ENCODE measurements at regions not wholly inside any gene's neighbourhood (a gene's known extent, or its start where the extent isn't known, plus 50 kb on each side); places are given as distances from the start of the nearest gene placed in this dataset.
"Not testable (repeated sequence)": the region's sequence is repeated elsewhere in the genome, so short reads cannot be mapped to it uniquely, and the experiment has no call there.

GRCh38 chr18:11372163-11372562, 222.8 kb upstream of the PIEZO2 start:
- DNase-seq: no peak

- DNase-seq: no peak
Measured at GRCh38 chr18:11369556-11369955, 220.2 kb upstream of the PIEZO2 start.

- DNase-seq: no peak
Measured at GRCh38 chr18:11368020-11368419, 218.7 kb upstream of the PIEZO2 start.

- DNase-seq: no peak
Measured at GRCh38 chr18:11367351-11367750, 218.0 kb upstream of the PIEZO2 start.

- peak; percentile 88 for DNase-seq
Measured at GRCh38 chr18:11366410-11366809, 217.0 kb upstream of the PIEZO2 start.

GRCh38 chr18:11362856-11363255, 213.5 kb upstream of the PIEZO2 start:
- no peak for DNase-seq

GRCh38 chr18:11361862-11362261, 212.5 kb upstream of the PIEZO2 start:
- DNase-seq: not testable (repeated sequence)

GRCh38 chr18:11357678-11358077, 208.3 kb upstream of the PIEZO2 start:
- no peak for DNase-seq

- not testable (repeated sequence) for DNase-seq
Measured at GRCh38 chr18:11344576-11344975, 195.2 kb upstream of the PIEZO2 start.

GRCh38 chr18:11343096-11343495, 193.7 kb upstream of the PIEZO2 start:
- no peak for DNase-seq

GRCh38 chr18:11342115-11342514, 192.7 kb upstream of the PIEZO2 start:
- DNase-seq: not testable (repeated sequence)

GRCh38 chr18:11339188-11339775, 189.9 kb upstream of the PIEZO2 start:
- DNase-seq: no peak

GRCh38 chr18:11336241-11336640, 186.9 kb upstream of the PIEZO2 start:
- DNase-seq: no peak

- DNase-seq: no peak
Measured at GRCh38 chr18:11327391-11328009, 178.1 kb upstream of the PIEZO2 start.

- DNase-seq: no peak
Measured at GRCh38 chr18:11324956-11325882, 175.8 kb upstream of the PIEZO2 start.

GRCh38 chr18:11324510-11324909, 175.1 kb upstream of the PIEZO2 start:
- no peak for DNase-seq

- no peak for DNase-seq
Measured at GRCh38 chr18:11323359-11323819, 174.0 kb upstream of the PIEZO2 start.

- DNase-seq: no peak
Measured at GRCh38 chr18:11322716-11323115, 173.3 kb upstream of the PIEZO2 start.

- no peak for DNase-seq
Measured at GRCh38 chr18:11322006-11322405, 172.6 kb upstream of the PIEZO2 start.

GRCh38 chr18:11320986-11321385, 171.6 kb upstream of the PIEZO2 start:
- DNase-seq: no peak

GRCh38 chr18:11316546-11316945, 167.2 kb upstream of the PIEZO2 start:
- no peak for DNase-seq

- DNase-seq: peak; percentile 8
Measured at GRCh38 chr18:11310476-11311086, 161.2 kb upstream of the PIEZO2 start.

GRCh38 chr18:11309172-11309571, 159.8 kb upstream of the PIEZO2 start:
- DNase-seq: no peak
